GM19463 (cell line): ENCODE measurements at regions not wholly inside any gene's neighbourhood (a gene's known extent, or its start where the extent isn't known, plus 50 kb on each side); places are given as distances from the start of the nearest gene placed in this dataset.
"Not testable (repeated sequence)": the region's sequence is repeated elsewhere in the genome, so short reads cannot be mapped to it uniquely, and the experiment has no call there.

Experiments
- ATAC-seq: cut with Tn5 transposase; IDR thresholded peaks from one replicate; pipeline ENCODE4 v1.9.1; 2021; ENCODE audit warnings: mild to moderate bottlenecking, moderate library complexity; ENCODE audit not compliant: unreplicated experiment

GRCh38 chr3:145190138-145190537 lies 970.8 kb downstream of the PLOD2 start:
- no peak for ATAC-seq

- no peak for ATAC-seq
Observed at GRCh38 chr3:145190761-145191160, 970.2 kb downstream of the PLOD2 start.

- no peak for ATAC-seq
Observed at GRCh38 chr3:145191543-145191942, 969.4 kb downstream of the PLOD2 start.

GRCh38 chr3:145197051-145197820 lies 963.7 kb downstream of the PLOD2 start:
- no peak for ATAC-seq

- no peak for ATAC-seq
Observed at GRCh38 chr3:145197821-145198220, 963.2 kb downstream of the PLOD2 start.

- no peak for ATAC-seq
Observed at GRCh38 chr3:145209561-145209960, 951.4 kb downstream of the PLOD2 start.

GRCh38 chr3:145219355-145220235 lies 941.4 kb downstream of the PLOD2 start:
- no peak for ATAC-seq

- no peak for ATAC-seq
Observed at GRCh38 chr3:145224886-145225285, 936.1 kb downstream of the PLOD2 start.

GRCh38 chr3:145243875-145244274 lies 917.1 kb downstream of the PLOD2 start:
- no peak for ATAC-seq

GRCh38 chr3:145244327-145244726 lies 916.7 kb downstream of the PLOD2 start:
- no peak for ATAC-seq

- ATAC-seq = no peak
Observed at GRCh38 chr3:145246291-145246690, 914.7 kb downstream of the PLOD2 start.

GRCh38 chr3:145248928-145249327 lies 912.1 kb downstream of the PLOD2 start:
- ATAC-seq = no peak

- no peak for ATAC-seq
Observed at GRCh38 chr3:145251311-145251710, 909.7 kb downstream of the PLOD2 start.

- ATAC-seq = not testable (repeated sequence)
Observed at GRCh38 chr3:145257967-145258366, 903.0 kb downstream of the PLOD2 start.

GRCh38 chr3:145259166-145259880 lies 901.7 kb downstream of the PLOD2 start:
- no peak for ATAC-seq

GRCh38 chr3:145263458-145263857 lies 897.5 kb downstream of the PLOD2 start:
- not testable (repeated sequence) for ATAC-seq

- no peak for ATAC-seq
Observed at GRCh38 chr3:145266368-145266767, 894.6 kb downstream of the PLOD2 start.

- ATAC-seq = no peak
Observed at GRCh38 chr3:145269106-145269505, 891.9 kb downstream of the PLOD2 start.

GRCh38 chr3:145272684-145273083 lies 888.3 kb downstream of the PLOD2 start:
- no peak for ATAC-seq

GRCh38 chr3:145282505-145282904 lies 878.5 kb downstream of the PLOD2 start:
- no peak for ATAC-seq

- ATAC-seq = no peak
Observed at GRCh38 chr3:145286937-145287336, 874.0 kb downstream of the PLOD2 start.
